GM21390 (cell line): ENCODE measurements at regions not wholly inside any gene's neighbourhood (a gene's known extent, or its start where the extent isn't known, plus 50 kb on each side); places are given as distances from the start of the nearest gene placed in this dataset.
"Not testable (repeated sequence)": the region's sequence is repeated elsewhere in the genome, so short reads cannot be mapped to it uniquely, and the experiment has no call there.

Experiments
- ATAC-seq: cut with Tn5 transposase; IDR thresholded peaks from one replicate; pipeline ENCODE4 v1.9.1; 2021; ENCODE audit not compliant: unreplicated experiment

DNA sequence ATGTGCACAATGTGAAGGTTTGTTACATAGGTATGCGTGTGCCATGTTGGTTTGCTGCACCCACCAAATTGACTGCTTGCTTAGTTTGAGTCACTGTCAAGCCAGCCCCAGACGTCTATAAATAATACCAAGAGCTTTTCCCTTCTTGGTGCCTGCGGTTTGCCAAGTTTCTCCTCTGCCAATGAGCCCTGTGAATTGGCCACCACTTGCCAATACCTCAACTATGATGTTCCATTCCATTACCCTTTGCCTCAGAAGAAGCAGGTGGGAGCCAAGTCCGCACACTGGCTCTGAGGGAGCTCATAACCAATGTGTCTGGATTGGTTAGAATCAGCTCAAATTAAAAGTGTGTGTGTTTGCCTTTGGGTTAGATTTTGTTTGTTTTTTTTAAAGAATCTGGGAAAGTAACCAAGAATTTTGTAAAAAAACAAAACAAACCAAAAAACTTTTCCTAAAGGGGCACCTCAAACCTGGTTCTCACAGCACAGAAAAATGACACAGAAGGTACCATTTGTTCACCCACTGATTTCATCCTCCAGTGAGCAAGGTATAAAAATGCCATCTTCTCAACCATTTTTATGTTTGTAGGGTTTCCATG, 209.3 kb upstream of the PRNP start:
- ATAC-seq: no peak

- no peak for ATAC-seq
Observed at GRCh38 chr20:4472906-4473305, 213.3 kb upstream of the PRNP start.

GRCh38 chr20:4471221-4471620, 215.0 kb upstream of the PRNP start:
- ATAC-seq: no peak

DNA sequence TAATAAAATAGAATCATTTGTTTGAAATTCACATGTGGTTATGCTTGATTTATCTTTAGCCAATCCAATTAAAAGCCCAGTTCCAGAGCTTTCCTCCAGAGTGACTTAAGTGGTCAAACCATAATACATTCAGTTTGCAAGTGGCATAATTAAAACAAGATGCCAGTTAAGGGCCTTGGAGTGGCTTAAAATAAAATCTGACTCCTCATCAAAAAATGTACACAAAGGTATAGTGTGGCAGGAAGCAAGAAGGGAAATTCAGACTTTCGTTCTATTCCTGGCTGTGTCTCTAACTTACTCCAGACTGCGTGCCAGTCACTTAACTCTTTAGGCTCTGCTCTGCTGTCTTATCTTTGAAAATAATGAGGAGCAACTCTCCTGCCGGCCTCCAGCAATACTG, 215.9 kb upstream of the PRNP start:
- no peak for ATAC-seq

GRCh38 chr20:4469910-4470309, 216.3 kb upstream of the PRNP start:
- ATAC-seq: no peak

DNA sequence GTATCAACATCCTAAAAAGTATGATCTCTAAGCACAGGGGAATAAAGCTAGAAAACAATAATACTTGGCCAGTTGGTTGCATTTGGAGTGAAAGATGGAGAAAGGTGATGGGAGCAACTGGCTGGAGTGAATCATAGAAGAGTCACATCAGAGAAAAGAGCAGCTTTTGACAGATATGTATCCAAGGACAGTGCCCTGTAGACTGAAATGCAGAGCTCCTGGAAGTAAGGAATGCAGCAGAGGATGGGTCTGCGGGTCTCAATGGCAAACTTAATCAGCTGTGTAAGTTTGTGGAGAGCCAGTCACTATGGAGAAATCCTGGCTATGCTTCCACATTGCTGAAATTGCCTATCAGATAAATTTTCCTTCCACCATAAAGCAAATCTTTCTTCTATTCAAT, 218.1 kb upstream of the PRNP start:
- ATAC-seq: no peak

- no peak for ATAC-seq
Observed at GRCh38 chr20:4465855-4466545, 216.9 kb upstream of the ADRA1D start.

DNA sequence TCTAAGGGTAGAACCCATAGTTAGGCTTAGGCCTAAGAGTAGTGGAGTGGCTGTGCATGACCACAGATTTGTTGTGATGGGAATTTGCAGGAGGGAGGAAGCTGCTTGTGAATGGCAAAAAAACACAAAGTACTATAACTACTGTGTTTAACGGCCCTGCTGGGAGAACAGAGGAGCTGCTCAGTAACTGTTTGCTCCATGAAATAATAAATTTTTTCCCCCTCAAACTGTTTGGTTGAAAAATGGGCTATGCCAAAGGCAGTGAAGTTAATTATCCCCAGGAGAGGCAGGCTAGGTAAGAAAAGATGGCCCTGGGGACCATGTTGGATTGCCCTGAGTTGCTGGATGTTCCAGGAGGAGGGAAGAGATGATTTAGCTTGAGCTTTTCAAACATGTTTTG, 216.1 kb upstream of the ADRA1D start:
- no peak for ATAC-seq

DNA sequence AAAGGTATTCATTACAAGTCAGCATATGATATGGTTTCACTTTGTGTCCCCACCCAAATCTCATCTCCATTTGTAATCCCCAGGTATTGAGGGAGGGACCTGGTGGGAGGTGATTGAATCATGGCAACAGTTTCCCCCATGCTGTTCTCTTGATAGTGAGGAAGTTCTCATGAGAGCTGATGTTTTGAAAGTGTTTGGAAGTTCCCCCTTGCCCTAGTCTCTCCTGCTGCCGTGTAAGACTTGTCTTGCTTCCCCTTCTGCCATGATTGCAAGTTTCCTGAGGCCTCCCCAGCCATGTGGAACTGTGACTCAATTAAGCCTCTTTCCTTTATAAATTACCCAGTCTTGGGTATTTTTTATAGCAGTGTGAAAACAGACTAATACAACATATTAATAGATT, 213.7 kb upstream of the ADRA1D start:
- ATAC-seq: not testable (repeated sequence)

GRCh38 chr20:4459081-4459480, 210.0 kb upstream of the ADRA1D start:
- no peak for ATAC-seq

DNA sequence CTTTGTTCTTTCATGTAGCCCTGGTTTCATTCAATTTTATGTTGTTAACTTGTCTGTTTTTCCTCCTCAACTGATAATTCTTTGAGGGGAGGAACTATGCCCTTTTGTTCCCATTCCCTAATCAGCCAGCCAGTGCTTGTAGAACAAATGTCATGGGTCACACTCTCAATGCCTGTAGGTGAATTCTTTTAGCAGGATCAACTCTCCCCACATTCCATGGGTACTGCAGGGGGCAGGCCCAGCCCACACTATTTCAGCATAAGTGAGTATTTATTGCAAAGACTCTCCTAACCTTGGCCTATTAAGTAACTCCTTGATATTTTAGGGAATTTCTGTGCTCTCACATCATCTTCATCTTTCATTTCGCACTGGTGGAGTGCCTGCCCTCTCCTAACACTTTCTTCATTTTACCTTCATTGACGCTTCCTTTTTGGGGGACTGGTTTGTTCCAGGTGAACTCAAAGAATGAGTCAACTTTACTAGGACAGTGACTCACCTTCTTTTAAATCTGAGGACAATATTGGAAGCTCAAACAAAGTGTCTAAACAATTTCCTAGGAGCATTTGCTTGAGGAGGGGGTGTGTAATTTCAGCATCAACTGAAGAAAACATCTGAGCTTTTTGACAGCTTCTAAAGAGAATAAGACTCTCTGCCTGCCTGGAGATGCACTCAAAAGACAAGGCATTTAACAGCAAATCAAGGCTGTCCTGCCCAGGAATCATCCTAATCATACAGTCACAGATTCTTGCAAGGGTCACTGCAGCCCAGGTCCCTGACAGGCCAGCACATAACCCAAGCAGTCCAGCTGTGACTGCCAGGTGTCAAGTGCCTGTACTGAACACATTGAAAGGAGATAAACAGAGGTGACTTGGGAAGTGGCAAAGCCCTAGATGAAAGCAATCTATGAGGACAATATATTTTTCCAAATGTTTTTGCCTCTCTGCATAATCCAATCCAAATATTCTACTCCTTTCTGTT, 208.8 kb upstream of the ADRA1D start:
- ATAC-seq: no peak

DNA sequence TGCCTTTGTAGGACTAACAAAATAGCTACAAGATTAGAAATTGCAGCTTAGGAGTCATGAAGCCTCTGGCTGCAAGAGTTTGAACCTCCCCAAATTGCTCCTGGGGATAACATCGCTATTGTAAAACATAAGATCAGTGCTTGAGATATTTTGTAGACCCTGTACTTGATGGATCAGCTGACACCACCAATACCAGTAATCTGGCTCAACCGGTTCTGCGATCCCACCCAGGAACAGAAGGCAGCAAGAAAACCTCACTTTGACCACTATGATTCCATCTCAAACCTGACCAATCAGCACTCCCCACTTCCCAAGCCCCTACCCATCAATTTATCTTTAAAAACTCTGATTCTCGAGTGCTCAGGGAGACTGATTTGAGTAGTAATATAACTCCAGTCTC, 206.9 kb upstream of the ADRA1D start:
- ATAC-seq: no peak

DNA sequence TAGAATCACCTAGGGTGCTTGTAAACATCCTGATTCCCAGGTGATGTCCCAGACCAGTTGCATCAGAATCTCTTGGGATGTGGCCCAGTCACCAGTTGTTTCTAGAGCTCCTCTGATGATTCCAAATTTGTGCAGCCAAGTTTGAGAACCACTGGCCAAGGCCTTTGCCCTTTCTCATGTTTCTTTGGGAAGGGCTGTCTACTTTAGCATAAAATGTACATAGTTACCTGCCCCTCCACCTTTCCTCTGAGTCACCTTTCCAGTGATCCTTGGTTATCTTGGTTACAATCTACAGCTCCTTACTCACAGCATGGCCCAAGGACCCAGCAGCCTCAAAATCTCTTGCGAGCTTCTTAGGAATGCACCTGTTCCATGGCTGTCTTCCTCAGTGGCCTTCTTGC, 206.2 kb upstream of the ADRA1D start:
- ATAC-seq: no peak

DNA sequence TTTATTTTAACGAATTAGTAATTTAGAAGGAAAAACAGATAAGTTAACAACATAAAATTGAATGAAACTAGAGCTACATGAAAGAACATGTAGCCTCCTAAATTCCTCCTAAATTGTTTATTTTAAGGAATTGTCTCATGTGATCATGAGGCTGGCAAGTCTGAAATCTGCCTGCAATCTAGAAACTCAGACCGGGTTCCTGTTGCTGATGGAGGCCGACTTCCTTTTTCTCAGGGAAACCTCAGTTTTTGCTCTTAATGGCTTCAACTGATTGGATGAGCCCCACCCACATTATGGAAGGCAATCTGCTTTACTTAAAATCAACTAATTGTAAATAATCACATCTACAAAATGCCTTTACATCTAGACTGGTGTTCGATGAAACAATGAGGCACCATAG, 205.0 kb upstream of the ADRA1D start:
- ATAC-seq: no peak

GRCh38 chr20:4453359-4453758, 204.3 kb upstream of the ADRA1D start:
- ATAC-seq: no peak

DNA sequence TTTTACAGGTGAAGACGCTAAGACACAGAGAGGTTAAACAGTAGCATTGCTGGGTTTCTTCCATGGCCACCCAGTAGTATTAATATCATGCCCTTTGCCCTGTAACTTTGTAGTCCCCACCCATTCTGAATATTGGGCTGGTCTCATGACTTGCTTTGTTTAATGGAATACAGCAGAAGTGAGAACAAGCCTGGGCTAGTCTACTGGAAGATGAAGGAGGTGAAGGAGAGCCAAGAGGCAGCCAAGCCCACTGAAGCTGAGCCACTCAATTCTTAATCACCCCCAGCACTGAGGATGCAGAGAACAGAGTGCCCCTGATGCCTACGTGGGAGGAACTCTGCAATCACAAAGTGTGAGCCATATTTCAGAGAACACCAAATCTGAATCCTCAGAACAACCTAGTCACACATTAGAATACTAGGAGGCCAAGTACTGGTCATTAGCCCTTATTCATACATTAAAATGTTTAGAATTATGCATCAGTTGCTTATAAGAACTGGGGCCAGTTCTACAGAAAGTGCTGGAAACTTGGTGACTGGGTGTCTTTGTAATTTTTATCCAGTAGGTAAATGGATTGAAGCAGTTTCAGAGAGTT, 202.5 kb upstream of the ADRA1D start:
- ATAC-seq: no peak

- ATAC-seq: no peak
Observed at GRCh38 chr20:4449957-4450715, 201.0 kb upstream of the ADRA1D start.

DNA sequence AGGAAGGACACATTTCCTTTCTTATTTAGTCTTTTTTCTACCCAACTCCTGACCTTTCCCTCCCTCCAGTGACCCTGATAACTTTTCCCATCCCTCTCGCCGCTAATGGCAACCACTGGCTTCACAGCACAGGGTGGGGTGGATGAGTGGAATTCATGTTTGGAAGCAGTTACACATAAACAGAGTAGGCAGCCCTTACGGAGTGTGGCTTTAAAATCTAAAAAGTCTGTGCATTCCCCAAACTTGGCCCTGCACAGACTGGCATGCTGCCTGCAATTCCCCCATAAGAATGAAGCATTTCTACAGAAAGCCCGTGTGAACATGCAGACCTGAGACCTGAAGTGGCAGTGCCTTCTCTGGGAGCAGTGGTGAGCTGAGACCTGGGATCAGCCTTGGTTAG, 196.7 kb upstream of the ADRA1D start:
- ATAC-seq: no peak

DNA sequence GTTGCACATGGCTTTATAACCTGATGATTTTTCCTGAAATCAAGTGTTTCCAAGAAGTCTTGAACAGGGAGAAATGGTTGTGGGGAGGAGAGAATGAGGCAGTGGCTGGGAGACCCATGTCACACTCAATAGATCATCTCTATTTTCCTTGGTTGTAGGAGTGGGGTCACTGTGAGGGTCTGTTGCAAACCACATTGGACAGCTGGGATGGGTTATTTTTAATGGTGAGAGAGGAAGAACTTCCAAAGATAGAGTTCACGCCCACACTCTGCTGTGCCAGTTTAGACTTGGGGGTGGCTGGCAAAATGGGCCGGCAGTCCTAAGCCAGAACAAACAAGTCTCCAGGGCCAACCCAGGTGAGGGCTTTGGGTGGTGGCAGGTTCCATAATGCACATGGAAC, 196.2 kb upstream of the ADRA1D start:
- ATAC-seq: no peak

DNA sequence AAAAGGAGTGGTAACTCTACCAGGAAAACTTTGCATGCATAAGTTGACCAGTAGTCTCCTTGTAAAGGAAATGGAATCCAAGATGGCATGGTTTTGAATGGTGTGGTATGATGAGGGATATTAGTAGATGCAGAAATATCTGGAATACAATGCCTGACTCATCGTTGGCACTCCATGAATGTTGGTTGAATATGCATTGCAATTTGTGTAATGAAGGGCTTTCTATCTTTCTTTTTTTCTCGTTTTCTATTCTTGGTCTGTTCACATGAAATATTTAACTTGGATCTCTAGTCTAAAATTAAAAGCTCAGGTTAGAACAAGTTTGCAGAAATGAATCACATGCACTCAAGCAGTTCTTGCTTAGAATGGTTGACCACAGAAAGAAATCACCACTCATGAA, 195.3 kb upstream of the ADRA1D start:
- no peak for ATAC-seq

- ATAC-seq: no peak
Observed at GRCh38 chr20:4443016-4443415, 193.9 kb upstream of the ADRA1D start.
